C4-2B (cell line): ENCODE measurements at regions not wholly inside any gene's neighbourhood (a gene's known extent, or its start where the extent isn't known, plus 50 kb on each side); places are given as distances from the start of the nearest gene placed in this dataset.

Experiments
- ZFX ChIP-seq: fragments of 450-650 bp; IDR thresholded peaks from 2 replicates; pipeline ENCODE4 v1.6.1; 2017
- TF ChIP-seq, protein P1 (sequence below): fragments of 450-650 bp; conservative IDR thresholded peaks from 2 replicates; pipeline ENCODE4 v1.5.1; 2017; ENCODE audit warnings: mild to moderate bottlenecking

DNA sequence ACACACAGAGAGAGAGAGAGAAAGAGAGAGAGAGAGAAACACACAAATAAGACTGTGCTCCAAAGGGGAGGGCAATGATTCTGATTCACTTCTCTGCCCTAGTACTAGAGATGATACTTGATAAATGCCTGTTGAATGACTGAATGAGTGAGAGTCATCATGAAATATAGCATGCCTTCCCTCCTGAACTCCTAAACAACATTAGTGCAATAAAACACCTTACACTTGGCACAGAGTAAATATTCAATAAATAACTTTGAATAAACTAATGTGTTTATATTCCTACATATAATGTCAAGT is 511.2 kb upstream of the RAG2 start:
- TF ChIP-seq, protein P1, sequence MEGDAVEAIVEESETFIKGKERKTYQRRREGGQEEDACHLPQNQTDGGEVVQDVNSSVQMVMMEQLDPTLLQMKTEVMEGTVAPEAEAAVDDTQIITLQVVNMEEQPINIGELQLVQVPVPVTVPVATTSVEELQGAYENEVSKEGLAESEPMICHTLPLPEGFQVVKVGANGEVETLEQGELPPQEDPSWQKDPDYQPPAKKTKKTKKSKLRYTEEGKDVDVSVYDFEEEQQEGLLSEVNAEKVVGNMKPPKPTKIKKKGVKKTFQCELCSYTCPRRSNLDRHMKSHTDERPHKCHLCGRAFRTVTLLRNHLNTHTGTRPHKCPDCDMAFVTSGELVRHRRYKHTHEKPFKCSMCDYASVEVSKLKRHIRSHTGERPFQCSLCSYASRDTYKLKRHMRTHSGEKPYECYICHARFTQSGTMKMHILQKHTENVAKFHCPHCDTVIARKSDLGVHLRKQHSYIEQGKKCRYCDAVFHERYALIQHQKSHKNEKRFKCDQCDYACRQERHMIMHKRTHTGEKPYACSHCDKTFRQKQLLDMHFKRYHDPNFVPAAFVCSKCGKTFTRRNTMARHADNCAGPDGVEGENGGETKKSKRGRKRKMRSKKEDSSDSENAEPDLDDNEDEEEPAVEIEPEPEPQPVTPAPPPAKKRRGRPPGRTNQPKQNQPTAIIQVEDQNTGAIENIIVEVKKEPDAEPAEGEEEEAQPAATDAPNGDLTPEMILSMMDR = no peak
- no peak for TF ChIP-seq ZFX
